ENCODE measurements at regions not wholly inside any gene's neighbourhood (a gene's known extent, or its start where the extent isn't known, plus 50 kb on each side); places are given as distances from the start of the nearest gene placed in this dataset.

DNA sequence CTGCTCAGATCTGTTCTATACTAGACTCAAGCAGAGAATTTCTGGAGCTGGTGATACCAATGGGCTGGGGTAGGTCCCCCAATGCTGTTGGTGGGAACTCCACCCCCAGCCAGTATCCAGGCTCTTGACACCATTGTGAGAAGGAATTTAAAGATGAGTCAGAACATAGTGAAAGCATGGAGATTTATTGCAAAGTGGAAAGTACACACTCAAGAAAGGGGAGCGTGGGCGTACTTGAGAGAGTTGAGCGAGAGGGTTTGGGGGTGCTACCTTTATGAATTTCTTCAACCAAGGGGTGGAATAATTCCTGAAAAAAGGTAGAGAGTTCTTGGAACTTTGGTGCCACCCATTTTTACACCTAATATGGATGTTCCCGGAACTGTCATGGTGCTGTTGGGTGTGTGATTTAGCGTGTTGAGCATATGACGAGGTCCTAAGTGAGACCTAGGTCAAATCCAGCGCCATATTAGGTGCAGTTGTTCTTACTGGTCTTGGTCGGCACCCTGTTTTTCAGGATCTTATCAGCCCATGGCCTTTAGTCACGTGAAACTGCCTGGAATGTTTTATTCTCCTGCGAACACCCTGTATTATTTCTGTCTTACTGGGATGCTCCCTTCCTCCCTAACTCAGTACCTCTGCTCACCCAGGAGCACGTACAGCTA, 122.0 kb upstream of the AHR start:
- DNase-seq (ENCODE audit: low read depth in 3 of 3): no peak

- DNase-seq (ENCODE audit: low read depth in 3 of 3): no peak
Measured at GRCh38 chr7:17178545-17178944, 119.9 kb upstream of the AHR start.

GRCh38 chr7:17181482-17181881, 117.0 kb upstream of the AHR start:
- DNase-seq (ENCODE audit: low read depth in 3 of 3): no peak

GRCh38 chr7:17183630-17184328, 114.7 kb upstream of the AHR start:
- DNase-seq (ENCODE audit: low read depth in 3 of 3): no peak

DNA sequence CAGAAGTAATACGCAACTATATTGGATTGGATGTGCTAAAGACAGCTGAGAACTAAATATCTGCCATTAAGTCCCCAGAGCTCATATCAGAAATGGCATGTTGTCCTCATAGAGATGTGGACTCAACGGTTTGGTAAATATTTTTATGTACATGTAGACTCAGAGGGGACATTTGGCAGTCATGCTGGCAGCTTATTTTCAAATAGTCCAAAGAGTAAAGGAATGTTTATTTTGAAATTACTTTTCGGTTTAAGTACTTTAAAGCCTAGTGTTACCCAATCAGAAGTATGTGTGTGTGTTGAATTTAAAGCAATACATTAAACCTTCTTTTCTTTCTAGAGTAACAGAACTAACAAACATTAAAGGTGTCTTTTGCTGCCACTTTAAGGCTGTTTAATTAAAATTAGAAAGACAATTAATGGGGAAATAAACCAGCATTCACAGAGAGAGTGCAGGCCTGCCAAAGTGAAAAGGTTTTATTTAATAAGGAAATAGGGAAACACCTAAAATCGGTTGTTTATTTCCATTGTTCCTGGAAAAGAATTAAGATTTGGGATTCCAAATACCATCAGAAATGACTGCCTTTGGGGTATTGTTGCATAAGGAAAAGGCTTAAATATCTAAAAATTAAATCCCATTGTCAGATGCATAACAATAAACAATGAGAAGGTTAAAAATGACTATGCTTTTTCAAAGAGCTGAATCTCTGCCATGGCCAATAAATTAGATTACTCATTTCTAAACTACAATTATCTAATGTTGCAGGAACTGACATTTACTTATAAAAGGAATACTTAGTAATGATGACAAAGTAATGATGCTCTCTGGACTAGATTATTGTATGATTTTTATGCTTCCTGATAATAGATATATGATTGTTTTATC, 113.4 kb upstream of the AHR start:
- DNase-seq (ENCODE audit: low read depth in 3 of 3): no peak

GRCh38 chr7:17185690-17186070, 112.8 kb upstream of the AHR start:
- DNase-seq (ENCODE audit: low read depth in 3 of 3): no peak

DNA sequence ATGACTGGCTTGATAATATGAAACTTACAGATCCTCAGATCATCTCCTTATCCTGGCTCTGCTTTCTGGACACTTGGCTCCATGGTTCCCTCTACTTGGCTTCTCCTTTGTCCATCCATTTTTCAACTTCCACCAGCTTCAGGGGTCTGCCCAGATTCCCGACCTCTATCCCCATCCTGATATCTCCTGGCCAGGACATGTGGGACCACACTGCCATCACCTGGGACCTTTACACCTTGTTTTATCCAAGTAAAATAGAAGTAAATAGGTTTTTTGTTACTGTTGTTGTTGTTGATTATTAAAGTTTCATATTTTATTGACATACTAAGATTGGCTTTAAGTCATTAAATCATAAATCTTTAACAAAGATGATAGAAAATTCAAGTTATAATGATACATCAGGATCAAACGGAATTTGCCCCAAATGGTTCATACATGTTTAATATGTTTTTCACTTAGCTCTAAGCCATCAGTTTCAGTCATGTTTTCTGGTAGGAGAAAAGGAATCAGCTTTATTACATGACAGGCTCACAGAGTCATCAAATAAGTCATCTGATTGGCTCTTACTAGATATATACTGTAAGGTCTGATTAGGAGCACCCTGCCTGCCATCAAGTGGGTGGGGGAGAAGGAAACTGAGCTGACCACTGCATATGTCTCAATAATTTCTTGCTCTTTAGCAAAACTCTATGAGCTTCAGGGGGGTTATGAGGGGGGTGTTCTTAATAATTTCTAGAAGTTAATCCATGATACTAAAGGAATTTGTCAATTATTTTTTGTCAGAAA, 111.5 kb upstream of the AHR start:
- DNase-seq (ENCODE audit: low read depth in 3 of 3): no peak

DNA sequence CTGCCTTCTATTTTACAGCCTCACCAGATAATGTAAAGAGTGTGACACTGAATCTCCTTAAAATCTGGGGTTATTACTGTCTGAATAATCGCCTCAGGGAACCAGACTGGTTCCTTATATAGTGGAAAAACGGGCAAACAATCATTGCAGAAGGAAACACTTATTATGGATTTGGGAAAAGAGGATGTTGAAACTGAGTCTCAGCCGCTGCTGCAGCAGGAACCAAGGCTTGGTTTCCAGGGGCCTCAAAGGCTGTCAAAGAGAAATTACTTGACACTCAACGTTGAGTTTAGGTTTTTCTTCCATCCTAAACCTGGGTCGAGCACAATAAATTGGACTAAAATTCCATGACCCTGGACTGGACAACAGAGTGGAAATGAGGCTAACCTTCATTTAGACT, 103.8 kb upstream of the AHR start:
- DNase-seq (ENCODE audit: low read depth in 3 of 3): no peak

DNA sequence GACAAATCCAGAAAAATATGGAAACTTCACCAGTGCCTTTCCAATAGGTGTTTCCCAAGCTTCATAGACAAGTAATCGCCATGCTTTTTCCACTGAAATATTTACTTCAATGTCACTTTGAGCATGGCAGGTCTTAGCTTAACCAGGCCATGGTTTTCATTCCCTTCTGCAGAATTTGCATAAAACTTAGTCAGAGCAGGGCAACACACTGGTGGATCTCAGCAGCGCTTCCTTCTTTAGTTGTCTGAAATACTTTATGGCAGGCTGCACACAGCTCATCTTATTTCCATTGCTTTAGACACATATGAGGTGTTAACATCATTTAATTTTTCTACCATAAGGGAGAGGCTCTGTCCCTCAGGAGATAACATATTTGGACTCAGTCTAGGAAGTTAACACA, 102.9 kb upstream of the AHR start:
- DNase-seq (ENCODE audit: low read depth in 3 of 3): no peak

- DNase-seq (ENCODE audit: low read depth in 3 of 3): no peak
Measured at GRCh38 chr7:17205910-17206309, 92.5 kb upstream of the AHR start.

DNA sequence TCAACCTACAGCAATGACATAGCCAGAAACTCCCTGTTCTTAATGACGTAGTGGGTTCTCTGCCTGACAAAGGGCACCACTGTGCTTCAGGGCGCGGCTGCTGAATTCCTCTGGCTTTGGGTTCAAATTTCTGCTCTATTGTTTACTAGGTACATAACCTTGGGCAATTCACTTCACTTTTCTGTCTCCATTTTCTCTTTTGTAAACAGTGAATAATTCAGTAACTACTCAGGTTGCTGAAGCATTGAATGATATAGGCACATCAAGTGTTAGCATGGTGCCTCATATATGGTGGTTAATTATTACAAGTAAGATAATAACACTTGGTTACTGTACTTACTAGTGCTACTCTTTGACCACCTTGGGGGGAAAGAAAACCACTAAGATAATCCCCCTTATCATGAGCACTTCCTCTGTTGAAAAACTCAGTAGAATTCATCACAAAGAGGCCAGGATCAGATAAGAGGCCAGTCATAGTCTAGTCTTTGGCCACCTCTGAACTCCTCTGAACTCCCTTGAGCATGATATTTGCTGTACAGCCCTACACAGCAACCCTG, 92.0 kb upstream of the AHR start:
- no peak for DNase-seq (ENCODE audit: low read depth in 3 of 3)

- no peak for DNase-seq (ENCODE audit: low read depth in 3 of 3)
Measured at GRCh38 chr7:17207220-17207619, 91.2 kb upstream of the AHR start.

- DNase-seq (ENCODE audit: low read depth in 3 of 3): no peak
Measured at GRCh38 chr7:17209101-17209500, 89.4 kb upstream of the AHR start.

DNA sequence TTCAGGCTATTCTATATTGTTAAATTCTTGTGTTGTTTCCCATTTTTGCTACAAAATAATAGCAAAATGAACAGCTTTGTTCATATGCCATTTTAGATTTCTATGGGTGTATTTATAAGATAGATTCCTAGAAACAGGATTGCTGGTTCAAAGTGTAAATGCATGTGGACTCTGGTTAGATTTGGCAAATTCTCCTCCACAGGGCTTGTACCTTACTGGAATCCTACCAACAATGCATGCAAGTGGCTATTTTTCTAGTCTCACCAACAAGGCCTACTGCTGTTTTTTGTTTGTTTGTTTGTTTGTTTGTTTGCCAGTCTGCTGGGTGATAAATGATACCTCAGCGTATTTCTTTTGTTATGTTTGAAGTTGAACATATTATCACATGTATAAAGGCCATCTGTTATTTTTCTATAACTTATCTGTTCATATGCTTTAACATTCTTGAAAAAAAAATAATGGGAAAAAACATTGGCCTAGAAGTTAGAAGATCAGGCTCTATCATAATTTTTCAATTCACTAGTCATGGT, 87.1 kb upstream of the AHR start:
- DNase-seq (ENCODE audit: low read depth in 3 of 3): no peak

GRCh38 chr7:17212188-17212587, 86.3 kb upstream of the AHR start:
- DNase-seq (ENCODE audit: low read depth in 3 of 3): no peak

DNA sequence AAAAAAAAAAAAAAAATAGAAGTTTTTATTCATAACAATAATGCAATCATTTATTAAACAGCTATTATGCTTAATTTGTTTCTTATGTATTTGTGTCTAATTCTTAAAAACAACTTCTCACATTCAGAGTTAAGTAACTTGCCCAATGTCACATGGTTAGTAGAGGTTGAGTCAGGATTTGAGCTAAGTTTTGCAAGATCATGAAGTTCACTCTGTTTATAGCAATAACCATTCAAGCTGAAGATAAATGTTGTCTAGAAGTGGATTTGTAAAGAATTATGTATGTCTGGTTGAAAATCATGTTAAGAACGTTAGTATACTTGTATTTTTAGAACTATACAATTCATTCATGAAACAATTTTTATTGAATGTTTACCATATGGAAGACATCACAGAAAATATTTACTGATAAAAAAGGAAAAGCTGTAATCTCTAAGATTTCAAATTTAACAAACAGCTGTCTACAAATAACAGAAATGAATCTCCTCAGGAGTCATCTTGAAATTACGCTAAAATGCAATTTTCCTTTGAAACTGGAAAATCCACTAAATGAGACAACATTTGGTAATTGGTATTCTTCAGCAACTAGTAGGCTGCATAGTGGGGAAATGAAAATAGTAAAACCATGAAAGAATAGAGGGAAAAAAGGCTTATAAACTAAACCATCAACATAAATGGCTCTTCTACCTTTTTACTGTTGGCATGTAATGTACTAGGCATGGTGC, 70.5 kb upstream of the AHR start:
- no peak for DNase-seq (ENCODE audit: low read depth in 3 of 3)

- DNase-seq (ENCODE audit: low read depth in 3 of 3): no peak
Measured at GRCh38 chr7:17229228-17229627, 69.2 kb upstream of the AHR start.

- DNase-seq (ENCODE audit: low read depth in 3 of 3): no peak
Measured at GRCh38 chr7:17230099-17230807, 68.2 kb upstream of the AHR start.

- DNase-seq (ENCODE audit: low read depth in 3 of 3): no peak
Measured at GRCh38 chr7:17233603-17234002, 64.8 kb upstream of the AHR start.

- peak in 1 of 3 experiments; percentile 14 for DNase-seq (ENCODE audit: low read depth in 3 of 3)
Measured at GRCh38 chr7:17234030-17234397, 64.4 kb upstream of the AHR start.
